ENCODE measurements at regions not wholly inside any gene's neighbourhood (a gene's known extent, or its start where the extent isn't known, plus 50 kb on each side); places are given as distances from the start of the nearest gene placed in this dataset.

DNA sequence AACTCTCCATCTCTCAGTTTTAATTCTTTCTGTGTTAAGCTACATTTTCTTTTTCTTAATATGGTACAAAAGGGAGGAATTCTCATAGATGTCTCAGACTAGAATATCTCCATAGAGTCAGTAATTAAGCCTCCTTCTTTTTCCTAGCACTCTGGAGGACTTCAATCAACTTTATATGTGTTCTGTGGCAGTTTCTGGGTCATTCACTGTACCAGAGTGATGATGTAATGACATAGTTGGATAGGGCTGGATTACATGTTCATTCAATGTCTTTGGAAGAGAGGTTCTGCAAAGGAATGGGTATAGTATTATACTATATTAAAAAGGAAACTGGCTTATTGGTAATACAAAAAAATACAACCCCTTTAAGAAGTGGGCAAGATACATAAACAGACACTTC lies 318.3 kb upstream of the OPRM1 start:
- Histone ChIP-seq H3K4me3 (ENCODE audit: low read length) (no peak overlapping the region), H3K36me3 (ENCODE audit: control insufficient read depth in 2 of 3, insufficient read depth in 3 of 3, low read length in 3 of 3) (no peaks in the 10 kb centered on the region), H3K4me1 (ENCODE audit: control insufficient read depth in 2 of 2, insufficient read depth in 2 of 2, low read length in 2 of 2) (no peaks in the 10 kb centered on the region), H3K27ac (ENCODE audit: low read depth, low read length) (no peak overlapping the region), H3K27me3 (ENCODE audit: control insufficient read depth in 2 of 2, insufficient read depth in 2 of 2, low read length in 2 of 2) (no peaks in the 10 kb centered on the region), H3K9me3 (ENCODE audit: control insufficient read depth in 2 of 3, low read length in 3 of 3) (no peaks in the 10 kb centered on the region)
- ATAC-seq (no peak), DNase-seq (no peak)
- Mint-ChIP-seq H3K9me3 (peaks cover 0 to 9% (median 0%) of the 10 kb centered on the region in 11 donors), H3K4me1 (peaks cover 0 to 1% (median 0%) of the 10 kb centered on the region in 7 donors), H3K27me3 (peaks cover 0 to 8% (median 0%) of the 10 kb centered on the region in 5 donors), H3K4me3 (no peak overlapping the region), H3K36me3 (no peaks in the 10 kb centered on the region), H3K27ac (no peak overlapping the region)
- intact Hi-C loops (cut with micrococcal nuclease): no loop called here
- ChIA-PET POLR2A (no interaction called here), CTCF (no interaction called here)

DNA sequence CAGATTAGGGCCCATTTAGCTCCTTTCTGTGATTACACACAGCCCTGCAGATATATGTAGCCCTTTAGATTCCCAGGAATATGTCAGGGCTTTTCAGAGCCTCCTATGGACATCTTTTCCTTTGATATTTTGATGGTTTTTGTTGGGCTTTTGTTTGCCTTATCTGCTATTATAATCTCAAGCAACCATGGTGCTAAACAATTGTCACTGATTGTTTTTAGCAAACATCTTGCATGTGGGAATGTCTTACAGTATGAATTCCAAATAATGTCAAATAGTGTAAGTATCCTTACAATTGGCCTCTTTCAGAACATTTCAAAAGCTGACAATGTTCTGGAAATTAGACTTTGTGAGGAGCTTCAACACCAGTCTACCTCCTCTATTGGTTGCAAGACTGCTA lies 333.6 kb upstream of the OPRM1 start:
- Histone ChIP-seq H3K4me1 (ENCODE audit: control insufficient read depth in 2 of 2, insufficient read depth in 2 of 2, low read length in 2 of 2) (no peaks in the 10 kb centered on the region), H3K9me3 (ENCODE audit: control insufficient read depth in 2 of 3, low read length in 3 of 3) (peaks cover 0 to 7% (median 0%) of the 10 kb centered on the region in 3 experiments), H3K36me3 (ENCODE audit: control insufficient read depth in 2 of 3, insufficient read depth in 3 of 3, low read length in 3 of 3) (no peaks in the 10 kb centered on the region), H3K27ac (ENCODE audit: low read depth, low read length) (no peak overlapping the region), H3K4me3 (ENCODE audit: low read length) (no peak overlapping the region), H3K27me3 (ENCODE audit: control insufficient read depth in 2 of 2, insufficient read depth in 2 of 2, low read length in 2 of 2) (no peaks in the 10 kb centered on the region)
- no peak for ATAC-seq
- H3K27me3 Mint-ChIP-seq: peaks cover 0 to 7% (median 0%) of the 10 kb centered on the region in 5 donors
- no peak for DNase-seq
- peaks cover 0 to 26% (median 7%) of the 10 kb centered on the region in 11 donors for H3K9me3 Mint-ChIP-seq
- intact Hi-C loops (cut with micrococcal nuclease): no loop called here
- no peaks in the 10 kb centered on the region for H3K36me3 Mint-ChIP-seq
- POLR2A ChIA-PET: no interaction called here
- H3K4me1 Mint-ChIP-seq: no peaks in the 10 kb centered on the region
- no peak overlapping the region for H3K27ac Mint-ChIP-seq
- CTCF ChIA-PET: no interaction called here
- H3K4me3 Mint-ChIP-seq: no peak overlapping the region

DNA sequence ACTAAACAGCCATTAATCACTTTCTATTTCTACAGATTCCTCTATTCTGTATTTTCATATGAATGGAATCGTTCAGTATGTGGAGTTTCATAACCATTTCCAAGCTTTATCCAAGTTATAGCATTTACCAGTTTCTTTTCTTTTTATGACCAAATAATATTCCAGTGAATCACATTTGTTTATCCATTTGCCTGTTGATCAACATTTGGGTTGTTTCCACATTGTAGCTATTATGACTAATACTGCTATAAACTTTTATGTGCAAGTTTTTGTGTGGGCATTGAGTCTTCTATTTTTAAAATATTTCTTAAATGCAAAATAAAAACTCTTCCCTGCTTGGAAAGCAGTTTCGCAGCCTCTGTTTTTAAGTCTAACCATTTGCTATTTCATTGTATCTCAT lies 336.4 kb upstream of the OPRM1 start:
- no peaks in the 10 kb centered on the region for H3K4me1 Mint-ChIP-seq
- H3K27me3 Mint-ChIP-seq: no peaks in the 10 kb centered on the region
- peaks cover 0 to 24% (median 6%) of the 10 kb centered on the region in 11 donors for H3K9me3 Mint-ChIP-seq
- intact Hi-C loops (cut with micrococcal nuclease): no loop called here
- Histone ChIP-seq H3K27me3 (ENCODE audit: control insufficient read depth in 2 of 2, insufficient read depth in 2 of 2, low read length in 2 of 2) (no peaks in the 10 kb centered on the region), H3K36me3 (ENCODE audit: control insufficient read depth in 2 of 3, insufficient read depth in 3 of 3, low read length in 3 of 3) (no peaks in the 10 kb centered on the region), H3K27ac (ENCODE audit: low read depth, low read length) (no peak overlapping the region), H3K4me3 (ENCODE audit: low read length) (no peak overlapping the region), H3K4me1 (ENCODE audit: control insufficient read depth in 2 of 2, insufficient read depth in 2 of 2, low read length in 2 of 2) (no peaks in the 10 kb centered on the region), H3K9me3 (ENCODE audit: control insufficient read depth in 2 of 3, low read length in 3 of 3) (peaks cover 0 to 7% (median 0%) of the 10 kb centered on the region in 3 experiments)
- ATAC-seq (no peak), DNase-seq (no peak)
- H3K36me3 Mint-ChIP-seq: no peaks in the 10 kb centered on the region
- H3K27ac Mint-ChIP-seq: no peak overlapping the region
- CTCF ChIA-PET: no interaction called here
- POLR2A ChIA-PET: no interaction called here
- H3K4me3 Mint-ChIP-seq: no peak overlapping the region

DNA sequence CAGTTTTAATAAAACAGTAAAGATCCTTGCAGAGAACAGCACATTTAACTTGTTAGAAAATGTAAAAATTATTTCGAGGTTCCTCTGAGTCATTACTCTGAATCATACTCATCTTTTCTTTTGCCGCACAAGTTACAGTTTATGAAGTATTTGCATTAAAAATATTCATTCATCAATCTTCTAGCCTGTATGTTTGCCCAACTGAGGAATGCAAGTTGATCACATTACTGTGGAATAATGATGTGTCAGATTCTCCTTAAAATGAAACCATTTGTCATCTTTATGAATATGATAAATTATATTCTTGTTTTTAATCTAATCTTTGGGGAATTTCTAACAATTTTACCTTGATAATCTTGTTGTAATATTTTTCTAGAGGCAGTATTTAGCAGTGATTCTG lies 340.4 kb upstream of the OPRM1 start:
- ChIA-PET POLR2A (no interaction called here), CTCF (no interaction called here)
- ATAC-seq: no peak
- Mint-ChIP-seq H3K4me1 (no peaks in the 10 kb centered on the region), H3K27me3 (peaks cover 0 to 8% (median 0%) of the 10 kb centered on the region in 5 donors), H3K4me3 (no peak overlapping the region), H3K36me3 (no peaks in the 10 kb centered on the region), H3K9me3 (peaks cover 0 to 8% (median 1%) of the 10 kb centered on the region in 11 donors), H3K27ac (no peak overlapping the region)
- H3K9me3 ChIP-seq (ENCODE audit: control insufficient read depth in 2 of 3, low read length in 3 of 3): no peaks in the 10 kb centered on the region
- no peak for DNase-seq
- H3K4me3 ChIP-seq (ENCODE audit: low read length): no peak overlapping the region
- no peaks in the 10 kb centered on the region for H3K36me3 ChIP-seq (ENCODE audit: control insufficient read depth in 2 of 3, insufficient read depth in 3 of 3, low read length in 3 of 3)
- intact Hi-C loops (cut with micrococcal nuclease): no loop called here
- H3K27me3 ChIP-seq (ENCODE audit: control insufficient read depth in 2 of 2, insufficient read depth in 2 of 2, low read length in 2 of 2): no peaks in the 10 kb centered on the region
- H3K4me1 ChIP-seq (ENCODE audit: control insufficient read depth in 2 of 2, insufficient read depth in 2 of 2, low read length in 2 of 2): no peaks in the 10 kb centered on the region
- no peak overlapping the region for H3K27ac ChIP-seq (ENCODE audit: low read depth, low read length)

DNA sequence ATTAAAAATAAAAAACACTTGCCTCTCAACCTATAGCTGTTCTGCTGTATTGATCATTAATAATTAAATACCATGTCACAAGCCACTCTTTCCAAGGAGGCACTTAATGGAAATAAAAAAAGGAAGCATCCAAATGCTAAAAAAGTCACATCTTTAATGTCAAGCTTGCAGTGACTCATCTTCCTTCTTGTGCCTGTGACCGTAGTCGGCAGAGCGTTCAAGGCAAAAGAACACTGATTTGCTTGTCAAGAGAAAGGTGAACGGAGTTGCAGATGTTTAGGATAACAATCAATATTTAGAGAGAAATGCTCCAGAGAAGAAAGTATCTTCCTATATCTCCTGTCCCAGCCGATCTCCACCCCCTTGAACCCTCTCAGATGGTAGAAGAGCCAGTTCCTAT lies 341.0 kb upstream of the OPRM1 start:
- no peaks in the 10 kb centered on the region for H3K4me1 Mint-ChIP-seq
- H3K36me3 ChIP-seq (ENCODE audit: control insufficient read depth in 2 of 3, insufficient read depth in 3 of 3, low read length in 3 of 3): no peaks in the 10 kb centered on the region
- H3K4me3 ChIP-seq (ENCODE audit: low read length): no peak overlapping the region
- ChIA-PET CTCF (no interaction called here), POLR2A (no interaction called here)
- DNase-seq: no peak
- no peaks in the 10 kb centered on the region for H3K27me3 ChIP-seq (ENCODE audit: control insufficient read depth in 2 of 2, insufficient read depth in 2 of 2, low read length in 2 of 2)
- H3K27ac Mint-ChIP-seq: no peak overlapping the region
- H3K4me1 ChIP-seq (ENCODE audit: control insufficient read depth in 2 of 2, insufficient read depth in 2 of 2, low read length in 2 of 2): no peaks in the 10 kb centered on the region
- H3K27me3 Mint-ChIP-seq: peaks cover 0 to 8% (median 0%) of the 10 kb centered on the region in 5 donors
- no peak overlapping the region for H3K4me3 Mint-ChIP-seq
- no peak overlapping the region for H3K27ac ChIP-seq (ENCODE audit: low read depth, low read length)
- no peak for ATAC-seq
- intact Hi-C loops (cut with micrococcal nuclease): no loop called here
- no peaks in the 10 kb centered on the region for H3K9me3 ChIP-seq (ENCODE audit: control insufficient read depth in 2 of 3, low read length in 3 of 3)
- H3K36me3 Mint-ChIP-seq: no peaks in the 10 kb centered on the region
- peaks cover 0 to 8% (median 0%) of the 10 kb centered on the region in 11 donors for H3K9me3 Mint-ChIP-seq

DNA sequence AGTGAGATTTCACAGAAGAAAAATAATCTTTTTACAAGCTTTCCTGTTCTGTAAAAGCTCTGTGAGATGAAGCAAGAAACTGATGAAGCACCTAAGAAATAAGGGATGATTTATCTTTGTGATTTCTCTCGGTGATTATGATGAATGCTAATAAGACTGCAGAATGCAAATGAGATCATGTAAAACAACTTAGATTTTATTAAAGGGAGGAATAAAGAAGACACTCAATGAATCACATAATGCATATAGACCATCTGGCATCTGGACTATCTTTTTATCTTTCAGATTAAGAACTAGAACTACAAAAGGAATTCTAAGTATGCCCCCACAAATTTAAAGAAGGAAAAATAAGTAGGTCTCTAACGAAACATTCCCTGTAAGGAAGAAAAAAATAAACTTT lies 361.5 kb upstream of the OPRM1 start:
- Mint-ChIP-seq H3K4me1 (no peaks in the 10 kb centered on the region), H3K27ac (no peak overlapping the region), H3K36me3 (no peaks in the 10 kb centered on the region), H3K27me3 (no peaks in the 10 kb centered on the region), H3K4me3 (no peak overlapping the region), H3K9me3 (peaks cover 0 to 9% (median 1%) of the 10 kb centered on the region in 11 donors)
- DNase-seq (no peak), ATAC-seq (no peak)
- Histone ChIP-seq H3K4me1 (ENCODE audit: control insufficient read depth in 2 of 2, insufficient read depth in 2 of 2, low read length in 2 of 2) (no peaks in the 10 kb centered on the region), H3K9me3 (ENCODE audit: control insufficient read depth in 2 of 3, low read length in 3 of 3) (no peaks in the 10 kb centered on the region), H3K4me3 (ENCODE audit: low read length) (no peak overlapping the region), H3K27ac (ENCODE audit: low read depth, low read length) (no peak overlapping the region), H3K27me3 (ENCODE audit: control insufficient read depth in 2 of 2, insufficient read depth in 2 of 2, low read length in 2 of 2) (no peaks in the 10 kb centered on the region), H3K36me3 (ENCODE audit: control insufficient read depth in 2 of 3, insufficient read depth in 3 of 3, low read length in 3 of 3) (no peaks in the 10 kb centered on the region)
- CTCF ChIA-PET: no interaction called here
- intact Hi-C loops (cut with micrococcal nuclease): no loop called here
- POLR2A ChIA-PET: no interaction called here

DNA sequence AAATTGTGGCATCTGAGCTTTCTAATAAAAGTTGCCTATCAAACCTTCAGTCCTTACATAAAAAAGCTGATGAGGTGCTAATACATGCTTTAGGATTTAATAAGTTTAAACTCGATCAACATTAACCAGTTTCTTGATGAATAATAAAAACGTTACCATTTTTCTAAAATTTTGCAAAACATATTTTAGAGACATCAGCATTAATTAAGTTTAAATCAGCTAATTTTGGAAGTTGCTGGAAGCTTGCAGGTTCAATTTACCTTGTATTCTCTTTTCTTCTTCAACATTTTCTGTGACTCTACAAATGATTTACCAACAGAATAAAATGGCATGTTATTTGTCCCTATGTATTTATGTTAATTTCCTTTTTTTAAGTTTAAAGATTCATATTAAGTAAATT lies 365.3 kb upstream of the OPRM1 start:
- H3K9me3 Mint-ChIP-seq: peaks cover 0 to 3% (median 0%) of the 10 kb centered on the region in 11 donors
- no peaks in the 10 kb centered on the region for H3K36me3 ChIP-seq (ENCODE audit: control insufficient read depth in 2 of 3, insufficient read depth in 3 of 3, low read length in 3 of 3)
- no peaks in the 10 kb centered on the region for H3K27me3 ChIP-seq (ENCODE audit: control insufficient read depth in 2 of 2, insufficient read depth in 2 of 2, low read length in 2 of 2)
- H3K4me1 ChIP-seq (ENCODE audit: control insufficient read depth in 2 of 2, insufficient read depth in 2 of 2, low read length in 2 of 2): no peaks in the 10 kb centered on the region
- H3K27ac ChIP-seq (ENCODE audit: low read depth, low read length): no peak overlapping the region
- H3K4me3 Mint-ChIP-seq: no peak overlapping the region
- H3K4me1 Mint-ChIP-seq: no peaks in the 10 kb centered on the region
- H3K36me3 Mint-ChIP-seq: no peaks in the 10 kb centered on the region
- H3K4me3 ChIP-seq (ENCODE audit: low read length): no peak overlapping the region
- DNase-seq: no peak
- ATAC-seq: no peak
- POLR2A ChIA-PET: no interaction called here
- no peak overlapping the region for H3K27ac Mint-ChIP-seq
- peaks cover 0 to 10% (median 0%) of the 10 kb centered on the region in 5 donors for H3K27me3 Mint-ChIP-seq
- intact Hi-C loops (cut with micrococcal nuclease): no loop called here
- CTCF ChIA-PET: no interaction called here
- H3K9me3 ChIP-seq (ENCODE audit: control insufficient read depth in 2 of 3, low read length in 3 of 3): no peaks in the 10 kb centered on the region

Data from naive thymus-derived CD4-positive, alpha-beta T cell (primary cell).